Neural cell (in vitro differentiated cells): ENCODE measurements at regions not wholly inside any gene's neighbourhood (a gene's known extent, or its start where the extent isn't known, plus 50 kb on each side); places are given as distances from the start of the nearest gene placed in this dataset.

Experiments used
- EP300 ChIP-seq: fragments of 450-650 bp; conservative IDR thresholded peaks from 2 replicates; pipeline ENCODE4 v1.6.1; 2014; ENCODE audit warnings: antibody characterized with exemption, mild to moderate bottlenecking, moderate library complexity; ENCODE audit not compliant: poor library complexity, severe bottlenecking
- EZH2 ChIP-seq: fragments of 200-600, 300-800 bp; shearing (Covaris generic), sonication (generic); IDR thresholded peaks from 2 replicates; pipeline ENCODE4 v1.6.1; 2014; ENCODE audit warnings: antibody characterized with exemption, low read length, borderline replicate concordance, mild to moderate bottlenecking; ENCODE audit not compliant: insufficient read depth, poor library complexity, severe bottlenecking
- POLR2AphosphoS5 ChIP-seq: IDR thresholded peaks from 2 replicates; pipeline ENCODE4 v1.6.1; 2012
- TF ChIP-seq, protein P1 (sequence below): fragments of 450-650 bp; IDR thresholded peaks from 2 replicates; pipeline ENCODE4 v1.5.1; 2014; ENCODE audit warnings: antibody characterized with exemption, mild to moderate bottlenecking, moderate library complexity; ENCODE audit not compliant: poor library complexity, severe bottlenecking

DNA sequence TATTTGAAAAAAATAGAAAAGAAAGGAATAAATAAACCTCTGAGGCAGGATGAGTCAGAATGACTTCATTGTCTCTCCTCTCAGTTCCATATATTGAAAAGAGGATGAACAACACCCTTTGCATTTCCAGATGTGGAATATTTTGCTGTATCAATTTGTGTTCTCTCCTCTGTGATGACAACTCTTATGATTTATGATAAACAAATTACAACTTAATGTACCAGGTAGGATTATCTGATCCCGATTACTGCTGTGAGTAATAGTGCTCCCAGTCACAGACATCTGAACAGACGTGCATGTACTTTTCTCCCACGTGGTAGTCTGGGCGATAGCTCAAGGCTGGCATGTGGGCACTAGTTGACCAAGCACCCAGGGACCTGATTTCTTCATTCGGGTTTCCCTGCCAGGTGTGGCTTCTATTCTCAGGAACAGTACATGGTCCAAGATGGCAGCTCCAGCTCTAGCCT is 142.1 kb upstream of the SULF2 start:
- TF ChIP-seq, protein P1, sequence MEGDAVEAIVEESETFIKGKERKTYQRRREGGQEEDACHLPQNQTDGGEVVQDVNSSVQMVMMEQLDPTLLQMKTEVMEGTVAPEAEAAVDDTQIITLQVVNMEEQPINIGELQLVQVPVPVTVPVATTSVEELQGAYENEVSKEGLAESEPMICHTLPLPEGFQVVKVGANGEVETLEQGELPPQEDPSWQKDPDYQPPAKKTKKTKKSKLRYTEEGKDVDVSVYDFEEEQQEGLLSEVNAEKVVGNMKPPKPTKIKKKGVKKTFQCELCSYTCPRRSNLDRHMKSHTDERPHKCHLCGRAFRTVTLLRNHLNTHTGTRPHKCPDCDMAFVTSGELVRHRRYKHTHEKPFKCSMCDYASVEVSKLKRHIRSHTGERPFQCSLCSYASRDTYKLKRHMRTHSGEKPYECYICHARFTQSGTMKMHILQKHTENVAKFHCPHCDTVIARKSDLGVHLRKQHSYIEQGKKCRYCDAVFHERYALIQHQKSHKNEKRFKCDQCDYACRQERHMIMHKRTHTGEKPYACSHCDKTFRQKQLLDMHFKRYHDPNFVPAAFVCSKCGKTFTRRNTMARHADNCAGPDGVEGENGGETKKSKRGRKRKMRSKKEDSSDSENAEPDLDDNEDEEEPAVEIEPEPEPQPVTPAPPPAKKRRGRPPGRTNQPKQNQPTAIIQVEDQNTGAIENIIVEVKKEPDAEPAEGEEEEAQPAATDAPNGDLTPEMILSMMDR: no peak
- TF ChIP-seq EP300 (no peak), EZH2 (no peak), POLR2AphosphoS5 (no peak)
